ENCODE measurements at regions not wholly inside any gene's neighbourhood (a gene's known extent, or its start where the extent isn't known, plus 50 kb on each side); places are given as distances from the start of the nearest gene placed in this dataset.

- Mint-ChIP-seq H3K36me3 (ENCODE audit: unreplicated experiment) (no peaks in the 10 kb centered on the region), H3K4me1 (ENCODE audit: low read depth, unreplicated experiment) (no peaks in the 10 kb centered on the region), H3K9me3 (ENCODE audit: unreplicated experiment) (no peaks in the 10 kb centered on the region), H3K4me3 (ENCODE audit: unreplicated experiment) (no peak overlapping the region), H3K27ac (ENCODE audit: unreplicated experiment) (no peak overlapping the region), H3K27me3 (ENCODE audit: unreplicated experiment) (no peaks in the 10 kb centered on the region)
- no peak for DNase-seq
- no peak for TF ChIP-seq CTCF (IDR thresholded peaks at IDR 0.05; ENCODE audit: partially characterized antibody, unreplicated experiment)
Observed at GRCh38 chr17:62130739-62131138, 65.7 kb upstream of the MED13 start.

GRCh38 chr17:62126292-62126691 lies 61.2 kb upstream of the MED13 start:
- no peak overlapping the region for H3K27ac Mint-ChIP-seq (ENCODE audit: unreplicated experiment)

GRCh38 chr17:62125307-62125706 lies 60.2 kb upstream of the MED13 start:
- H3K27me3 Mint-ChIP-seq (ENCODE audit: unreplicated experiment), result peaks cover 4% of the 10 kb centered on the region
- H3K4me3 Mint-ChIP-seq (ENCODE audit: unreplicated experiment), result no peak overlapping the region
- H3K27ac Mint-ChIP-seq (ENCODE audit: unreplicated experiment), result no peak overlapping the region
- no peaks in the 10 kb centered on the region for H3K4me1 Mint-ChIP-seq (ENCODE audit: low read depth, unreplicated experiment)
- H3K9me3 Mint-ChIP-seq (ENCODE audit: unreplicated experiment), result peaks cover 2% of the 10 kb centered on the region
- no peaks in the 10 kb centered on the region for H3K36me3 Mint-ChIP-seq (ENCODE audit: unreplicated experiment)
- no peak for TF ChIP-seq CTCF (IDR thresholded peaks at IDR 0.05; ENCODE audit: partially characterized antibody, unreplicated experiment)
- DNase-seq, result no peak

More at GRCh38 chr17:62126292-62126691, 61.2 kb upstream of the MED13 start:
- Mint-ChIP-seq H3K4me1 (ENCODE audit: low read depth, unreplicated experiment) (no peaks in the 10 kb centered on the region), H3K36me3 (ENCODE audit: unreplicated experiment) (no peaks in the 10 kb centered on the region), H3K4me3 (ENCODE audit: unreplicated experiment) (no peak overlapping the region), H3K9me3 (ENCODE audit: unreplicated experiment) (peaks cover 2% of the 10 kb centered on the region), H3K27me3 (ENCODE audit: unreplicated experiment) (peaks cover 4% of the 10 kb centered on the region)
- TF ChIP-seq CTCF (IDR thresholded peaks at IDR 0.05; ENCODE audit: partially characterized antibody, unreplicated experiment), result no peak
- no peak for DNase-seq

- Mint-ChIP-seq H3K4me1 (ENCODE audit: low read depth, unreplicated experiment) (no peaks in the 10 kb centered on the region), H3K27ac (ENCODE audit: unreplicated experiment) (no peak overlapping the region), H3K4me3 (ENCODE audit: unreplicated experiment) (no peak overlapping the region), H3K9me3 (ENCODE audit: unreplicated experiment) (peaks cover 2% of the 10 kb centered on the region), H3K27me3 (ENCODE audit: unreplicated experiment) (peaks cover 4% of the 10 kb centered on the region), H3K36me3 (ENCODE audit: unreplicated experiment) (no peaks in the 10 kb centered on the region)
- TF ChIP-seq CTCF (IDR thresholded peaks at IDR 0.05; ENCODE audit: partially characterized antibody, unreplicated experiment), result no peak
- DNase-seq, result no peak
Observed at GRCh38 chr17:62121025-62121730, 56.1 kb upstream of the MED13 start.

- Mint-ChIP-seq H3K9me3 (ENCODE audit: unreplicated experiment) (no peaks in the 10 kb centered on the region), H3K27me3 (ENCODE audit: unreplicated experiment) (peaks cover 4% of the 10 kb centered on the region), H3K4me3 (ENCODE audit: unreplicated experiment) (no peak overlapping the region), H3K36me3 (ENCODE audit: unreplicated experiment) (no peaks in the 10 kb centered on the region), H3K4me1 (ENCODE audit: low read depth, unreplicated experiment) (no peaks in the 10 kb centered on the region), H3K27ac (ENCODE audit: unreplicated experiment) (no peak overlapping the region)
- no peak for DNase-seq
- TF ChIP-seq CTCF (IDR thresholded peaks at IDR 0.05; ENCODE audit: partially characterized antibody, unreplicated experiment), result no peak
Observed at GRCh38 chr17:62119373-62119772, 54.3 kb upstream of the MED13 start.
